GM12873 (cell line): ENCODE measurements at regions not wholly inside any gene's neighbourhood (a gene's known extent, or its start where the extent isn't known, plus 50 kb on each side); places are given as distances from the start of the nearest gene placed in this dataset.

Experiments
- CTCF ChIP-seq: IDR thresholded peaks from 2 replicates; pipeline ENCODE4 v1.5.1; 2012; ENCODE audit warnings: low read depth, mild to moderate bottlenecking, moderate library complexity, low read length, control low read depth; ENCODE audit not compliant: insufficient read depth; ENCODE audit errors: missing control alignments

GRCh38 chr3:144670571-144670970 lies 698.9 kb downstream of the DIPK2A start:
- no peak for TF ChIP-seq CTCF

GRCh38 chr3:144677103-144677502 lies 705.5 kb downstream of the DIPK2A start:
- TF ChIP-seq CTCF, result no peak

- no peak for TF ChIP-seq CTCF
Measured at GRCh38 chr3:144683065-144683464, 711.4 kb downstream of the DIPK2A start.

GRCh38 chr3:144687862-144688261 lies 716.2 kb downstream of the DIPK2A start:
- TF ChIP-seq CTCF, result peak; percentile 34

- TF ChIP-seq CTCF, result no peak
Measured at GRCh38 chr3:144692488-144692887, 720.9 kb downstream of the DIPK2A start.

GRCh38 chr3:144708437-144708836 lies 736.8 kb downstream of the DIPK2A start:
- no peak for TF ChIP-seq CTCF

- no peak for TF ChIP-seq CTCF
Measured at GRCh38 chr3:144737281-144737680, 765.7 kb downstream of the DIPK2A start.
